HepG2 (cell line): ENCODE measurements at regions not wholly inside any gene's neighbourhood (a gene's known extent, or its start where the extent isn't known, plus 50 kb on each side); places are given as distances from the start of the nearest gene placed in this dataset.

ENCODE experiments used
- CTCF ChIP-seq: sonication (generic); formaldehyde crosslinking; IDR thresholded peaks from 2 replicates; pipeline ENCODE4 v1.5.0; 2020; ENCODE audit warnings: mild to moderate bottlenecking, missing genetic modification reagents, moderate library complexity
- EP300 ChIP-seq, 3 experiments: sonication (generic) in 1 of 3; formaldehyde crosslinking in 1 of 3; IDR thresholded peaks; 2 replicates each; pipeline versions ENCODE4 v1.5.1 to v1.6.1; 2011 to 2020; ENCODE audit warnings: low read depth in 2 of 3, low read length in 2 of 3, borderline replicate concordance in 1 of 3, improper control_type of control experiment in 1 of 3, mild to moderate bottlenecking in 1 of 3, missing genetic modification reagents in 1 of 3, moderate library complexity in 1 of 3
- FOXO1 ChIP-seq: sonication (generic); formaldehyde crosslinking; IDR thresholded peaks from 2 replicates; pipeline ENCODE4 v1.4.0; 2020; ENCODE audit warnings: missing genetic modification reagents
- HDAC6 ChIP-seq: fragments of 200-600 bp; sonication (generic); IDR thresholded peaks from 2 replicates; pipeline ENCODE4 v1.7.0; 2017; ENCODE audit warnings: mild to moderate bottlenecking, antibody characterized with exemption, low read length, low read depth
- RAD51 ChIP-seq: fragments of 450-650 bp; IDR thresholded peaks from 2 replicates; pipeline ENCODE4 v1.6.1; 2016; ENCODE audit warnings: borderline replicate concordance
- USF2 ChIP-seq, 2 experiments: sonication (generic) in 1 of 2; formaldehyde crosslinking in 1 of 2; IDR thresholded peaks; 2 replicates each; pipeline versions ENCODE4 v1.5.1 to v1.6.1; 2011 to 2020; ENCODE audit warnings: borderline replicate concordance in 1 of 2, low read depth in 1 of 2, low read length in 1 of 2, mild to moderate bottlenecking in 1 of 2, missing genetic modification reagents in 1 of 2, moderate library complexity in 1 of 2
- ZNF484 ChIP-seq: sonication (generic); formaldehyde crosslinking; IDR thresholded peaks from 2 replicates; pipeline ENCODE4 v1.5.1; 2020; ENCODE audit warnings: mild to moderate bottlenecking, low read depth, missing genetic modification reagents, borderline replicate concordance

GRCh38 chr7:131010029-131010716, 276.2 kb upstream of the KLF14 start:
- no peak for TF ChIP-seq USF2 (IDR thresholded peaks at IDR 0.05; ENCODE audit: low read depth, low read length)
- no peak for TF ChIP-seq USF2 (CRISPR knock-in tag; IDR thresholded peaks at IDR 0.05; ENCODE audit: borderline replicate concordance)
- no peak for TF ChIP-seq RAD51
- no peak for TF ChIP-seq EP300 (IDR thresholded peaks at IDR 0.05; ENCODE audit: low read depth in 2 of 2, low read length in 2 of 2)
- TF ChIP-seq EP300 (CRISPR knock-in tag; IDR thresholded peaks at IDR 0.05; ENCODE audit: borderline replicate concordance) = no peak
- no peak for TF ChIP-seq CTCF
- no peak for TF ChIP-seq FOXO1 (CRISPR knock-in tag)
- no peak for TF ChIP-seq ZNF484 (CRISPR knock-in tag)
- no peak for TF ChIP-seq HDAC6
